ENCODE measurements at regions not wholly inside any gene's neighbourhood (a gene's known extent, or its start where the extent isn't known, plus 50 kb on each side); places are given as distances from the start of the nearest gene placed in this dataset.

GRCh38 chr10:21100190-21100589 lies 203.1 kb upstream of the NEBL start:
- no peak for DNase-seq
- H3K36me3 ChIP-seq, result no peaks in the 10 kb centered on the region
- H3K4me3 ChIP-seq, result no peak overlapping the region
- H3K27ac ChIP-seq, result no peak overlapping the region
- no peaks in the 10 kb centered on the region for H3K4me1 ChIP-seq
- H3K9me3 ChIP-seq, result no peaks in the 10 kb centered on the region
- TF ChIP-seq CTCF (IDR thresholded peaks at IDR 0.05) (no peak), POLR2A (IDR thresholded peaks at IDR 0.05) (no peak)
- H3K27me3 ChIP-seq, result no peaks in the 10 kb centered on the region

- Histone ChIP-seq H3K27ac (no peak overlapping the region), H3K4me3 (no peak overlapping the region), H3K9me3 (no peaks in the 10 kb centered on the region), H3K27me3 (no peaks in the 10 kb centered on the region), H3K4me1 (no peaks in the 10 kb centered on the region), H3K36me3 (no peaks in the 10 kb centered on the region)
- TF ChIP-seq CTCF (IDR thresholded peaks at IDR 0.05) (no peak), POLR2A (IDR thresholded peaks at IDR 0.05) (no peak)
- no peak for DNase-seq
Measured at GRCh38 chr10:21099291-21100062, 202.4 kb upstream of the NEBL start.

GRCh38 chr10:21097926-21098355 lies 200.8 kb upstream of the NEBL start:
- no peaks in the 10 kb centered on the region for H3K4me1 ChIP-seq
- no peak overlapping the region for H3K4me3 ChIP-seq
- no peaks in the 10 kb centered on the region for H3K27me3 ChIP-seq
- no peak overlapping the region for H3K27ac ChIP-seq
- no peaks in the 10 kb centered on the region for H3K9me3 ChIP-seq
- TF ChIP-seq POLR2A (IDR thresholded peaks at IDR 0.05) (no peak), CTCF (IDR thresholded peaks at IDR 0.05) (no peak)
- H3K36me3 ChIP-seq, result no peaks in the 10 kb centered on the region
- DNase-seq, result no peak

- Histone ChIP-seq H3K27ac (no peak overlapping the region), H3K36me3 (no peaks in the 10 kb centered on the region), H3K27me3 (no peaks in the 10 kb centered on the region), H3K4me3 (no peak overlapping the region), H3K4me1 (no peaks in the 10 kb centered on the region), H3K9me3 (no peaks in the 10 kb centered on the region)
- TF ChIP-seq CTCF (IDR thresholded peaks at IDR 0.05) (no peak), POLR2A (IDR thresholded peaks at IDR 0.05) (no peak)
- no peak for DNase-seq
Measured at GRCh38 chr10:21095494-21096055, 198.5 kb upstream of the NEBL start.

- no peaks in the 10 kb centered on the region for H3K9me3 ChIP-seq
- DNase-seq, result no peak
- no peaks in the 10 kb centered on the region for H3K4me1 ChIP-seq
- H3K4me3 ChIP-seq, result no peak overlapping the region
- H3K27me3 ChIP-seq, result no peaks in the 10 kb centered on the region
- TF ChIP-seq CTCF (IDR thresholded peaks at IDR 0.05) (no peak), POLR2A (IDR thresholded peaks at IDR 0.05) (no peak)
- H3K36me3 ChIP-seq, result no peaks in the 10 kb centered on the region
- no peak overlapping the region for H3K27ac ChIP-seq
Measured at GRCh38 chr10:21095073-21095472, 198.0 kb upstream of the NEBL start.

Measured in Peyer's patch (tissue), 4 donors.